ENCODE measurements at regions not wholly inside any gene's neighbourhood (a gene's known extent, or its start where the extent isn't known, plus 50 kb on each side); places are given as distances from the start of the nearest gene placed in this dataset.

DNA sequence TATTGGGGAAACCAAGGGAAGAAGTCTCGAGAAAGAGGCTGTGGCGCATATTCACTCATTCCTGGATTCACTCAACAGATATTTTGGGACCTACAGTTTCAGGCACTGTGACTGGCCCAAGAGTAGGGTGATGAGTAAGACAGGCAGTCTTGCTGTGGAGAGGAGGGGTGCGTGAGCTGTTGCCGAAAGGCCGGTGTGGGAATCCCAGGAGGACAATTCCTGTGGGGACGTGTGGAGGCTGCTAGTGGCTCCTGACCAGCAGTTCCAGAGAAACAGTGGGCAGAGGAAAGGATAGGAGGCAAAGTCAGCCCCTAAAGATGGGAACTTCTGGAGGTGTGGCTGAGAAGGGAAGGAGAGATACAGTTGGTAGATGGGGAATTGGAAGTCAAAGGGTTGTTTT is 59.3 kb upstream of the GRB10 start:
- no peak for TF ChIP-seq POLR2A (IDR thresholded peaks at IDR 0.05)
- TF ChIP-seq EP300 (IDR thresholded peaks at IDR 0.05), result no peak

All from stomach (tissue), 4 donors.